Fibroblast of villous mesenchyme (primary cell): ENCODE measurements at regions not wholly inside any gene's neighbourhood (a gene's known extent, or its start where the extent isn't known, plus 50 kb on each side); places are given as distances from the start of the nearest gene placed in this dataset.

Source experiments
- DNase-seq: peaks from one replicate; pipeline ENCODE4 v3.0.0-alpha.2; 2010; ENCODE audit warnings: low read depth
- H3K4me3 ChIP-seq: 2 replicates; pipeline ENCODE4 v1.5.1; 2011; ENCODE audit warnings: low read depth, mild to moderate bottlenecking, low read length
- TF ChIP-seq, protein P1 (sequence below): IDR thresholded peaks from 2 replicates; pipeline ENCODE4 v1.5.1; 2012; ENCODE audit warnings: low read depth, mild to moderate bottlenecking, low read length; ENCODE audit not compliant: insufficient read depth

DNA sequence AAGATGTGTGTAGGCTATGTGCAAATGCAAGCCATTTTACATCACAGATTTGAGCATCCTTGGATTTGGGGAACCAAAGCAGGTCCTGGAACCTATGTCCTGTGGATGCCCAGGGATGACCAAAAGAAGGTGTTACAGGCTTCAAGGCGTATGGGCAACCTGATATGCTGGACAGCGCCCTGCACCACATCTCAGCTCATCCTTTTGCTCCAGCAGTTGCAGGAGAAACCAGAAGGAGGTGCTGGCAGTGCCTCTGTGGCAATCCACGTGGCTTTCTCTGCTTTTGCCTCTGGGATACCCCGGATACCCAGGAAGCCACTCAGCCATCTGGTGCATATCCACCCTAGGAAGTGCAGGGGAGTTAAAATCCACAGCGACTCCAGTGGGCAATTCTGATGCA is 110.3 kb upstream of the VSTM2B start:
- no peak for DNase-seq
- TF ChIP-seq, protein P1, sequence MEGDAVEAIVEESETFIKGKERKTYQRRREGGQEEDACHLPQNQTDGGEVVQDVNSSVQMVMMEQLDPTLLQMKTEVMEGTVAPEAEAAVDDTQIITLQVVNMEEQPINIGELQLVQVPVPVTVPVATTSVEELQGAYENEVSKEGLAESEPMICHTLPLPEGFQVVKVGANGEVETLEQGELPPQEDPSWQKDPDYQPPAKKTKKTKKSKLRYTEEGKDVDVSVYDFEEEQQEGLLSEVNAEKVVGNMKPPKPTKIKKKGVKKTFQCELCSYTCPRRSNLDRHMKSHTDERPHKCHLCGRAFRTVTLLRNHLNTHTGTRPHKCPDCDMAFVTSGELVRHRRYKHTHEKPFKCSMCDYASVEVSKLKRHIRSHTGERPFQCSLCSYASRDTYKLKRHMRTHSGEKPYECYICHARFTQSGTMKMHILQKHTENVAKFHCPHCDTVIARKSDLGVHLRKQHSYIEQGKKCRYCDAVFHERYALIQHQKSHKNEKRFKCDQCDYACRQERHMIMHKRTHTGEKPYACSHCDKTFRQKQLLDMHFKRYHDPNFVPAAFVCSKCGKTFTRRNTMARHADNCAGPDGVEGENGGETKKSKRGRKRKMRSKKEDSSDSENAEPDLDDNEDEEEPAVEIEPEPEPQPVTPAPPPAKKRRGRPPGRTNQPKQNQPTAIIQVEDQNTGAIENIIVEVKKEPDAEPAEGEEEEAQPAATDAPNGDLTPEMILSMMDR: no peak
- H3K4me3 ChIP-seq: no peak overlapping the region

DNA sequence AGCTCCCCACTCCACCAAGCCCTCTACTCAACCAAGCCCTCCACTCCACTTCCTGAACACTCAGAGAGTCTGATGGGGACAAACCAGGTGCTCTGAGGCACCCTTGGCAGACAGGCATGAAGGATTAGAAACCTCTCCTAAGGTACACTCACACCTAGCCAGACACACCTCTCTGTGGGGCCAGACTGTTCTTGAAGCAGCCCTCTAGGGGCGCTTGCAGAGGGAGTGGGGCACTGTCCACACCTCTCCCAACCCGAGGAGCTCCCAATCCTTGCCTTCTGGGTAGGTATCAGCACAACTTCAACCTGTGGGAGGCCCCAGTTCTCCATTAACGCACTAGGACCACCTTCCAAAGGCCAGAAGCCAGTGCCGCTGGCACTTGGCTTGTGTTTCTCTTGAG is 108.7 kb upstream of the VSTM2B start:
- H3K4me3 ChIP-seq: no peak overlapping the region
- TF ChIP-seq, protein P1: no peak
- DNase-seq: no peak

DNA sequence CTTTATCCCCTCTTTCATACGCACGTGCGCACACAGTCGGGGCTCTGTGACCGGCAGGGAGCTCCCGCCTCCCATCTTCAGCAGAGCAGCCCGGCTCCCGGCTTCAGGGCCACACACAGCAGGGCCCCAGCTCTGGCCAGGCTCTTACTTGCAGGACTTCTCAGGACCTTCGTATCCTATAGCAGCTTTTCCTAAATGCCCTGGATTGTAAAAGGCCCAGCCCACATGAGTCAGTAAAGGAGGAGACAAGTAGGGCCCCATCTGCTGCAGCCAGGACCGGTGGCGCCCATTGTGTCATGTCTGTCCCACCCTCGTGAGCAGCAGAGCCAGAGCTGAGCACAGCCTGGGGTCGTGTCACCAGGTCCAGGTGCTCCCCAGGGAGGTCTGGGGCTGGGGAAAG is 107.6 kb upstream of the VSTM2B start:
- no peak for DNase-seq
- TF ChIP-seq, protein P1: no peak
- H3K4me3 ChIP-seq: no peak overlapping the region

DNA sequence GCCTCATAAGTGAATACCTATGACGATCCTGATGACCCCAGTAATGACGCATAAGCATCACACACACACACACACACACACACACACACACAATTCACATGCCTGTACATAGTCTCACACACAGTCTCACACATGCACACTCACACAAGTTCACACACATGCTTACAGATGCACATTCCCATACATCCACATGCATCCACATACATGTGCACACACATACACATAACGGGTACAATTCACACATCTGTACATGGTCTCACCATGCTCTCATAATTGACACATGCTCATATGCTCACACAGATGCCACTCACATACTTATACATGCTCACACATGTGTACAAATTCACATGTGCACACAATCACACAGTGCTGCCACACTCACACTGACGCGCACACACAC is 105.7 kb upstream of the VSTM2B start:
- H3K4me3 ChIP-seq: no peak overlapping the region
- DNase-seq: no peak
- TF ChIP-seq, protein P1: no peak

DNA sequence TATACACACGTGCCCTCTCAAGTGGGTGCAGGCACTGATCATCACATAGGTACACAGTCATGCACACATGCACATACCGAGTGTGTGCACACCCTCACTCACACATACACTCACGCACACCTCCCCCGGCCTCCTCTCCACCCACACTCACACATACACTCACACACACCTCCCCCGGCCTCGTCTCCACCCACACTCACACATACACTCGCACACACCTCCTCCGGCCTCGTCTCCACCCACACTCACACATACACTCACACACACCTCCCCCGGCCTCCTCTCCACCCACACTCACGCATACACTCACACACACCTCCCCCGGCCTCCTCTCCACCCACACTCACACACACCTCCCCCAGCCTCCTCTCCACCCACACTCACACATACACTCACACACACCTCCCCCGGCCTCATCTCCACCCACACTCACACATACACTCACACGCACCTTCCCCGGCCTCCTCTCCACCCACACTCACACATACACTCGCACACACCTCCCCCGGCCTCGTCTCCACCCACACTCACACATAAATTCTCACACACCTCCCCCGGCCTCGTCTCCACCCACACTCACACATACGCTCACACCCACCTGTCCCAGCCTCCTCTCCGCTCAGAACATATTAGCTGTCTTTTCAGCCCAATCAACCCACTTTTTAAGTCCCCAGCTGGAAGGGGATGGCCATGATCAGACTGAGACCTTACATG is 105.2 kb upstream of the VSTM2B start:
- no peak for DNase-seq
- TF ChIP-seq, protein P1: no peak
- H3K4me3 ChIP-seq: no peak overlapping the region

DNA sequence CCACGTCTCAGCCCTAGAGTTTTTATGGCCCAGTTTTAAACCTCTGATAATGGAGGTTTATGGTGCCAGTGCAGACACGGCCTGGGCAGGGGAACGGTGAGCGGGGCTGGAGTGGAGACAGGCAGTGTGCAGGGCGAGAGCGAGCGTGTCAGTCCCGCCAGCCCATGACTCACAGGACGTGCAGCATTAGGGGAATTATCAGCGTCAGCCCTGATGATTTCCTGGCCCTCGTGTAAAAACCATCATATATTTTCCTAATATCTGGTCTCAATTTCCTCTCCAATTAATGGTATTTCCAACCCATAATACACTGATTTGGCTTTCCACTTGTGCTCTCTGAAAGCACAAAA is 104.6 kb upstream of the VSTM2B start:
- TF ChIP-seq, protein P1: no peak
- no peak overlapping the region for H3K4me3 ChIP-seq
- DNase-seq: no peak

DNA sequence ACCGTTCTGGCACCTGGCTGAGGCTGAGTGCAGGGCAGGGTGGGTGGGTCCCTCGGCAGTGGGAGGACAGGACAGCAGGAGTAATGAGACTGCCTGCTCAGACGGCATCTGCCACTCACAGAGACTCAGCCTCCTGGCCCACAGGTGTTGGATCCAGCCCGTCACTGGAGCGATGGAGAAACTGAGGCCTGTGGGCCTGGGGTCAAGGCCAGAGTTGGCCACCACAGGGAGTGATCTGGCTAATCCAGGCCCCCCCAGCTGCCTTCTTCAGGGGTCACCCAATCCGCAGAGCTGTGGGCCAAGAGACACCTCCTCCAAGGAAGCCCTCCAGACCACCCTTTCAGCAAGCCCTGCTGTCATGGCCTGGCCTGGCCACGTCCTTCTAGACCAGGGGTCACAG is 103.7 kb upstream of the VSTM2B start:
- no peak for DNase-seq
- H3K4me3 ChIP-seq: no peak overlapping the region
- TF ChIP-seq, protein P1: no peak
